CD14-positive monocyte (primary cell): ENCODE measurements at regions not wholly inside any gene's neighbourhood (a gene's known extent, or its start where the extent isn't known, plus 50 kb on each side); places are given as distances from the start of the nearest gene placed in this dataset.

Experiments
- DNase-seq, 3 donors: peaks; one replicate each; pipeline ENCODE4 v3.0.0-alpha.2; 2011 to 2022
- H2AFZ ChIP-seq: 2 replicates; pipeline ENCODE4 v1.6.0; 2012; ENCODE audit warnings: mild to moderate bottlenecking, low read depth, low read length, inconsistent platforms; ENCODE audit not compliant: insufficient read depth, poor library complexity, severe bottlenecking
- H3K27ac ChIP-seq, 2 donors: 1 replicate in 1 of 2; 2 replicates in 1 of 2; pipeline ENCODE4 v1.5.1; 2012 to 2013; ENCODE audit warnings: low read length in 2 of 2, control low read depth in 1 of 2, inconsistent platforms in 1 of 2, low read depth in 1 of 2, mild to moderate bottlenecking in 1 of 2
- H3K27me3 ChIP-seq, 2 donors: one replicate each; pipeline versions ENCODE4 v1.6.0 to v1.6.1; 2011 to 2013; ENCODE audit warnings: low read length in 2 of 2; ENCODE audit not compliant: control insufficient read depth in 2 of 2, insufficient read depth in 2 of 2
- H3K36me3 ChIP-seq, 2 donors: replicated peaks in 1 of 2; 1 replicate in 1 of 2; 2 replicates in 1 of 2; pipeline versions ENCODE4 v1.5.1 to v1.6.1; 2012 to 2013; ENCODE audit warnings: low read length in 2 of 2, control low read depth in 1 of 2, inconsistent platforms in 1 of 2, mild to moderate bottlenecking in 1 of 2; ENCODE audit not compliant: insufficient read depth in 2 of 2, control insufficient read depth in 1 of 2
- H3K4me1 ChIP-seq, 2 donors: 1 replicate in 1 of 2; 2 replicates in 1 of 2; pipeline versions ENCODE4 v1.5.1 to v1.6.1; 2012 to 2013; ENCODE audit warnings: low read length in 2 of 2, control low read depth in 1 of 2, inconsistent platforms in 1 of 2, mild to moderate bottlenecking in 1 of 2, moderate library complexity in 1 of 2; ENCODE audit not compliant: insufficient read depth in 2 of 2, control insufficient read depth in 1 of 2
- H3K4me2 ChIP-seq: replicated peaks from 2 replicates; pipeline ENCODE3; 2012; ENCODE audit warnings: low read length, moderate library complexity, mild to moderate bottlenecking; ENCODE audit not compliant: poor library complexity, severe bottlenecking; ENCODE audit errors: extremely low read depth
- H3K4me3 ChIP-seq, 3 experiments: fragments of 200-600 bp in 1 of 3; sonication (generic) in 1 of 3; replicated peaks in 1 of 3; 1 replicate in 2 of 3; 2 replicates in 1 of 3; pipeline ENCODE4 v1.5.1; 2011 to 2013; ENCODE audit warnings: low read length in 3 of 3, mild to moderate bottlenecking in 3 of 3, control low read depth in 2 of 3, low read depth in 2 of 3, inconsistent platforms in 1 of 3, moderate library complexity in 1 of 3
- H3K79me2 ChIP-seq: 2 replicates; pipeline ENCODE4 v1.6.0; 2012; ENCODE audit warnings: mild to moderate bottlenecking, control low read depth, inconsistent platforms, low read length, moderate library complexity; ENCODE audit not compliant: insufficient read depth
- H3K9ac ChIP-seq: 2 replicates; pipeline ENCODE4 v1.6.0; 2017; ENCODE audit warnings: low read length, mild to moderate bottlenecking; ENCODE audit not compliant: insufficient read depth, poor library complexity, severe bottlenecking
- H3K9me3 ChIP-seq, 2 donors: replicated peaks in 1 of 2; 1 replicate in 1 of 2; 2 replicates in 1 of 2; pipeline versions ENCODE4 v1.5.1 to v1.6.1; 2012 to 2013; ENCODE audit warnings: low read length in 2 of 2, control low read depth in 1 of 2; ENCODE audit not compliant: control insufficient read depth in 1 of 2, insufficient read depth in 1 of 2
- H4K20me1 ChIP-seq: 2 replicates; pipeline ENCODE4 v1.6.0; 2012; ENCODE audit warnings: mild to moderate bottlenecking, low read length, control low read depth, moderate library complexity; ENCODE audit not compliant: insufficient read depth
- H3K27ac Mint-ChIP-seq, 7 donors: one replicate each; pipeline ENCODE4 v1.8.0; 2020; ENCODE audit warnings: mild to moderate bottlenecking in 7 of 7, mixed read lengths in 7 of 7, moderate library complexity in 6 of 7, inconsistent platforms in 2 of 7
- H3K27me3 Mint-ChIP-seq, 3 donors: one replicate each; pipeline ENCODE4 v1.8.0; 2021 to 2022; ENCODE audit warnings: low read depth in 3 of 3, mild to moderate bottlenecking in 3 of 3, mixed read lengths in 3 of 3, moderate library complexity in 3 of 3, inconsistent platforms in 1 of 3
- H3K36me3 Mint-ChIP-seq, 2 donors: one replicate each; pipeline ENCODE4 v1.8.0; 2020; ENCODE audit warnings: mixed read lengths in 2 of 2, inconsistent platforms in 1 of 2, mild to moderate bottlenecking in 1 of 2
- H3K4me1 Mint-ChIP-seq: one replicate; pipeline ENCODE4 v1.8.0; 2020; ENCODE audit warnings: mild to moderate bottlenecking, mixed read lengths
- H3K4me3 Mint-ChIP-seq, 2 donors: one replicate each; pipeline ENCODE4 v1.8.0; 2020; ENCODE audit warnings: mild to moderate bottlenecking in 2 of 2, mixed read lengths in 2 of 2, moderate library complexity in 1 of 2
- H3K9me3 Mint-ChIP-seq, 7 donors: one replicate each; pipeline ENCODE4 v1.8.0; 2020 to 2022; ENCODE audit warnings: mixed read lengths in 7 of 7, mild to moderate bottlenecking in 6 of 7, moderate library complexity in 6 of 7, inconsistent platforms in 2 of 7
- CTCF ChIP-seq: fragments of 200-600 bp; IDR thresholded peaks from one replicate; pipeline ENCODE4 v1.8.0; 2022; ENCODE audit warnings: antibody characterized with exemption, mild to moderate bottlenecking
- WGBS: methylation state at CpG from one replicate; pipeline ENCODE4 v1.1.5; 2013; ENCODE audit warnings: missing lambda C conversion rate; ENCODE audit not compliant: insufficient coverage; 5-methylcytosine and 5-hydroxymethylcytosine counted together
- intact Hi-C, 2 donors: fragments of 100-400 bp; cut with micrococcal nuclease; formaldehyde crosslinking; loops; one replicate each; pipeline versions ENCODE4 v1.15.0 to v1.15.1; 2023

GRCh38 chr7:45975367-45975766 lies 54.3 kb upstream of the IGFBP3 start:
- no peak overlapping the region for H2AFZ ChIP-seq
- Mint-ChIP-seq H3K4me1 (no peaks in the 10 kb centered on the region), H3K27ac (no peak overlapping the region), H3K27me3 (peaks cover 0 to 3% (median 3%) of the 10 kb centered on the region in 3 donors), H3K9me3 (peaks cover 0 to 8% (median 2%) of the 10 kb centered on the region in 7 donors), H3K4me3 (no peak overlapping the region), H3K36me3 (no peaks in the 10 kb centered on the region)
- H3K9ac ChIP-seq, result no peak overlapping the region
- H3K4me2 ChIP-seq, result no peak overlapping the region
- no peak overlapping the region for H3K27ac ChIP-seq
- no peak overlapping the region for H3K4me3 ChIP-seq
- H3K27me3 ChIP-seq, result no peaks in the 10 kb centered on the region
- H4K20me1 ChIP-seq, result no peaks in the 10 kb centered on the region
- no CpG with 5 or more reads among the region's 1 CpG for WGBS
- peaks cover 0 to 12% of the 10 kb centered on the region in 2 donors for H3K9me3 ChIP-seq
- no peaks in the 10 kb centered on the region for H3K36me3 ChIP-seq
- intact Hi-C loops, result no loop called here
- no peak for DNase-seq
- H3K4me1 ChIP-seq, result no peaks in the 10 kb centered on the region
- no peak for TF ChIP-seq CTCF
- H3K79me2 ChIP-seq, result no peaks in the 10 kb centered on the region

GRCh38 chr7:45974540-45975360 lies 53.7 kb upstream of the IGFBP3 start:
- H3K27me3 ChIP-seq, result no peaks in the 10 kb centered on the region
- H3K4me3 ChIP-seq, result no peak overlapping the region
- no peak overlapping the region for H3K27ac ChIP-seq
- H3K36me3 Mint-ChIP-seq, result no peaks in the 10 kb centered on the region
- H3K27ac Mint-ChIP-seq, result no peak overlapping the region
- peaks cover 0 to 6% (median 3%) of the 10 kb centered on the region in 3 donors for H3K27me3 Mint-ChIP-seq
- no peak for TF ChIP-seq CTCF
- H3K9me3 Mint-ChIP-seq, result peaks cover 0 to 8% (median 2%) of the 10 kb centered on the region in 7 donors
- H3K4me2 ChIP-seq, result no peak overlapping the region
- H3K4me1 ChIP-seq, result no peaks in the 10 kb centered on the region
- H3K9me3 ChIP-seq, result peaks cover 0 to 6% of the 10 kb centered on the region in 2 donors
- H3K79me2 ChIP-seq, result no peaks in the 10 kb centered on the region
- no peak for DNase-seq
- 92% methylated on average over 11 of the region's 12 CpGs for WGBS
- no peaks in the 10 kb centered on the region for H4K20me1 ChIP-seq
- intact Hi-C loops, result no loop called here
- H2AFZ ChIP-seq, result no peak overlapping the region
- H3K9ac ChIP-seq, result no peak overlapping the region
- no peaks in the 10 kb centered on the region for H3K36me3 ChIP-seq
- H3K4me1 Mint-ChIP-seq, result no peaks in the 10 kb centered on the region
- H3K4me3 Mint-ChIP-seq, result no peak overlapping the region
